Naive thymus-derived CD4-positive, alpha-beta T cell (primary cell): ENCODE measurements at regions not wholly inside any gene's neighbourhood (a gene's known extent, or its start where the extent isn't known, plus 50 kb on each side); places are given as distances from the start of the nearest gene placed in this dataset.

ENCODE experiments used
- ATAC-seq: fragments of 150-1000 bp; cut with Tn5 transposase; 2 replicates; pipeline ENCODE4 v1.10.0; 2021; ENCODE audit warnings: mild to moderate bottlenecking, moderate library complexity
- CTCF ChIA-PET: fragments of 350-600 bp; sonication (Branson Sonifier 250); formaldehyde crosslinking; loops from one replicate; lab custom pipeline; 2021; ENCODE audit warnings: antibody characterized with exemption; lab: Charles Lee
- POLR2A ChIA-PET: fragments of 350-600 bp; sonication (Branson Sonifier 250); formaldehyde crosslinking; loops from one replicate; lab custom pipeline; 2021; ENCODE audit warnings: antibody characterized with exemption, inconsistent platforms; lab: Charles Lee
- DNase-seq, 9 donors: peaks; one replicate each; pipeline versions ENCODE4 v3.0.0 to v3.0.0-alpha.2; 2020 to 2022; ENCODE audit warnings: mixed read lengths in 1 of 9
- H3K27ac ChIP-seq: one replicate; pipeline ENCODE4 v1.7.0; 2013; ENCODE audit warnings: mild to moderate bottlenecking, low read depth, low read length, moderate library complexity
- H3K27me3 ChIP-seq, 2 donors: one replicate each; pipeline ENCODE4 v1.7.0; 2013; ENCODE audit warnings: low read length in 2 of 2, mild to moderate bottlenecking in 2 of 2, moderate library complexity in 2 of 2; ENCODE audit not compliant: control insufficient read depth in 2 of 2, insufficient read depth in 2 of 2
- H3K36me3 ChIP-seq, 3 experiments: 1 replicate in 2 of 3; 2 replicates in 1 of 3; pipeline ENCODE4 v1.7.0; 2013; ENCODE audit warnings: low read length in 3 of 3, mild to moderate bottlenecking in 3 of 3, moderate library complexity in 1 of 3; ENCODE audit not compliant: insufficient read depth in 3 of 3, control insufficient read depth in 2 of 3
- H3K4me1 ChIP-seq, 2 donors: one replicate each; pipeline ENCODE4 v1.7.0; 2013; ENCODE audit warnings: low read length in 2 of 2, mild to moderate bottlenecking in 2 of 2, moderate library complexity in 1 of 2; ENCODE audit not compliant: control insufficient read depth in 2 of 2, insufficient read depth in 2 of 2
- H3K4me3 ChIP-seq: 2 replicates; pipeline ENCODE4 v1.7.0; 2013; ENCODE audit warnings: mild to moderate bottlenecking, low read length
- H3K9me3 ChIP-seq, 3 experiments: 1 replicate in 2 of 3; 2 replicates in 1 of 3; pipeline ENCODE4 v1.7.0; 2013; ENCODE audit warnings: low read length in 3 of 3; ENCODE audit not compliant: control insufficient read depth in 2 of 3
- H3K27ac Mint-ChIP-seq, 9 donors: one replicate each; pipeline ENCODE4 v1.8.0; 2020 to 2022; ENCODE audit warnings: mixed read lengths in 9 of 9, mild to moderate bottlenecking in 8 of 9, moderate library complexity in 5 of 9, inconsistent platforms in 2 of 9
- H3K27me3 Mint-ChIP-seq, 5 donors: one replicate each; pipeline ENCODE4 v1.8.0; 2021 to 2022; ENCODE audit warnings: mixed read lengths in 5 of 5, mild to moderate bottlenecking in 1 of 5
- H3K36me3 Mint-ChIP-seq, 5 donors: one replicate each; pipeline ENCODE4 v1.8.0; 2020 to 2022; ENCODE audit warnings: mixed read lengths in 5 of 5, mild to moderate bottlenecking in 3 of 5, inconsistent platforms in 1 of 5
- H3K4me1 Mint-ChIP-seq, 7 donors: one replicate each; pipeline ENCODE4 v1.8.0; 2020 to 2022; ENCODE audit warnings: mixed read lengths in 7 of 7, mild to moderate bottlenecking in 3 of 7, inconsistent platforms in 1 of 7
- H3K4me3 Mint-ChIP-seq, 10 donors: one replicate each; pipeline ENCODE4 v1.8.0; 2020 to 2022; ENCODE audit warnings: mild to moderate bottlenecking in 10 of 10, mixed read lengths in 10 of 10, moderate library complexity in 6 of 10, inconsistent platforms in 2 of 10
- H3K9me3 Mint-ChIP-seq, 11 donors: one replicate each; pipeline ENCODE4 v1.8.0; 2020 to 2022; ENCODE audit warnings: mixed read lengths in 11 of 11, mild to moderate bottlenecking in 4 of 11, inconsistent platforms in 1 of 11, moderate library complexity in 1 of 11
- intact Hi-C, 2 donors: fragments of 100-400 bp; cut with micrococcal nuclease; formaldehyde crosslinking; loops; one replicate each; pipeline ENCODE4 v1.15.1; 2023

GRCh38 chr6:139883776-139884175, 509.3 kb upstream of the CITED2 start:
- CTCF ChIA-PET, result no interaction called here
- Mint-ChIP-seq H3K4me1 (peaks cover 0 to 12% (median 2%) of the 10 kb centered on the region in 7 donors), H3K36me3 (no peaks in the 10 kb centered on the region), H3K27me3 (peaks cover 4 to 15% (median 15%) of the 10 kb centered on the region in 5 donors), H3K9me3 (no peaks in the 10 kb centered on the region), H3K4me3 (no peak overlapping the region), H3K27ac (no peak overlapping the region)
- no peaks in the 10 kb centered on the region for H3K4me1 ChIP-seq
- POLR2A ChIA-PET, result no interaction called here
- no peaks in the 10 kb centered on the region for H3K27me3 ChIP-seq
- no peaks in the 10 kb centered on the region for H3K36me3 ChIP-seq
- H3K9me3 ChIP-seq, result no peaks in the 10 kb centered on the region
- ATAC-seq (no peak), DNase-seq (no peak)
- intact Hi-C loops, result loop anchor here (5.0 kb wide), 2 partner anchors 511 to 1039 kb away; partner anchors contain the start of gene CITED2 (in 2 of the 2)
- H3K4me3 ChIP-seq, result no peak overlapping the region
- no peak overlapping the region for H3K27ac ChIP-seq

- no peak for DNase-seq
- POLR2A ChIA-PET, result no interaction called here
- intact Hi-C loops, result loop anchor here (5.0 kb wide), 2 partner anchors 511 to 1039 kb away; partner anchors contain the start of gene CITED2 (in 2 of the 2)
- H3K36me3 Mint-ChIP-seq, result no peaks in the 10 kb centered on the region
- Histone ChIP-seq H3K27me3 (no peaks in the 10 kb centered on the region), H3K9me3 (no peaks in the 10 kb centered on the region), H3K4me3 (no peak overlapping the region), H3K36me3 (no peaks in the 10 kb centered on the region), H3K27ac (no peak overlapping the region), H3K4me1 (no peaks in the 10 kb centered on the region)
- H3K27me3 Mint-ChIP-seq, result peaks cover 0 to 19% (median 15%) of the 10 kb centered on the region in 5 donors
- H3K4me3 Mint-ChIP-seq, result no peak overlapping the region
- no peak for ATAC-seq
- no peaks in the 10 kb centered on the region for H3K9me3 Mint-ChIP-seq
- CTCF ChIA-PET, result interaction anchor here (2.0 kb wide), 1 partner anchor 12 kb away, joined by 4 read pairs; no protein-coding TSS in a partner anchor
- peaks cover 0 to 12% (median 2%) of the 10 kb centered on the region in 7 donors for H3K4me1 Mint-ChIP-seq
- H3K27ac Mint-ChIP-seq, result no peak overlapping the region
These were observed 508.7 kb upstream of the CITED2 start for GRCh38 chr6:139882977-139883728.

- Histone ChIP-seq H3K4me3 (no peak overlapping the region), H3K4me1 (no peaks in the 10 kb centered on the region), H3K9me3 (no peaks in the 10 kb centered on the region), H3K27ac (no peak overlapping the region), H3K27me3 (no peaks in the 10 kb centered on the region), H3K36me3 (no peaks in the 10 kb centered on the region)
- Mint-ChIP-seq H3K4me3 (peak overlapping the region in 5 of 10 donors; percentile 5 to 41 (median 12)), H3K9me3 (no peaks in the 10 kb centered on the region), H3K27ac (peak overlapping the region in 3 of 9 donors; percentile 7 to 84 (median 22)), H3K4me1 (peaks cover 0 to 12% (median 2%) of the 10 kb centered on the region in 7 donors), H3K36me3 (no peaks in the 10 kb centered on the region), H3K27me3 (peaks cover 0 to 19% (median 13%) of the 10 kb centered on the region in 5 donors)
- ChIA-PET CTCF (interaction anchor here (2.0 kb wide), 1 partner anchor 13 kb away, joined by 4 read pairs; no protein-coding TSS in a partner anchor), POLR2A (no interaction called here)
- no peak for ATAC-seq
- no peak for DNase-seq
- intact Hi-C loops, result loop anchor here (5.0 kb wide), 2 partner anchors 510 to 1040 kb away; partner anchors contain the start of gene CITED2 (in 2 of the 2)
These were observed 507.8 kb upstream of the CITED2 start for GRCh38 chr6:139882234-139882633.

- no peaks in the 10 kb centered on the region for H3K27me3 ChIP-seq
- no peaks in the 10 kb centered on the region for H3K36me3 Mint-ChIP-seq
- H3K36me3 ChIP-seq, result no peaks in the 10 kb centered on the region
- peaks cover 0 to 12% (median 2%) of the 10 kb centered on the region in 7 donors for H3K4me1 Mint-ChIP-seq
- no peak overlapping the region for H3K4me3 ChIP-seq
- ChIA-PET CTCF (interaction anchor here (2.0 kb wide), 1 partner anchor 13 kb away, joined by 4 read pairs; no protein-coding TSS in a partner anchor), POLR2A (no interaction called here)
- H3K4me3 Mint-ChIP-seq, result peak overlapping the region in 3 of 10 donors; percentile 11 to 41 (median 34)
- no peaks in the 10 kb centered on the region for H3K9me3 ChIP-seq
- peak overlapping the region in 1 of 9 donors; percentile 22 for H3K27ac Mint-ChIP-seq
- H3K9me3 Mint-ChIP-seq, result no peaks in the 10 kb centered on the region
- intact Hi-C loops, result loop anchor here (1.0 to 5.0 kb wide), 3 partner anchors 509 to 1681 kb away; partner anchors contain the start of gene CITED2 (in 2 of the 2)
- no peak overlapping the region for H3K27ac ChIP-seq
- DNase-seq (peak in 5 of 9 donors; percentile 7 to 20 (median 14)), ATAC-seq (peak; percentile 58)
- peaks cover 0 to 19% (median 13%) of the 10 kb centered on the region in 5 donors for H3K27me3 Mint-ChIP-seq
- H3K4me1 ChIP-seq, result no peaks in the 10 kb centered on the region
These were observed 507.3 kb upstream of the CITED2 start for GRCh38 chr6:139881728-139882211.

DNA sequence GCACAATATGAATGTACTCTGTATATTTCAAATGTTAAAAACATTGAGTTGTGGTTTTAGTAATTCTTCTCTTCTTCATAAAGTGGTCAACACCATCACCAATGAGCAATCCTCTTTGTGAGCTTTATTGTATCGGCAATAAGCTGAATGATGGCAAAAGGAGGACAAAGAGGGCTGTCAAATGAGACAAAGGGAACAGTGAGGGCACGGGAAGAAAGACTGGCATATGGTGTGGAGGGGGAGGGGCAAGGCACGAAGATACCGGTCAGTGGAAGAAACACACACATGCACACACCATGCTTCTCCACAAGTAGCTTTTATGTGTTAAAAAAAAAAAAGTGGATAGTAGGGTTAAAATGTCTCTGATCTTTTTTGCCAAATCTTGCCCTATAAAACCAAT, 506.8 kb upstream of the CITED2 start:
- no peak overlapping the region for H3K27ac ChIP-seq
- H3K36me3 ChIP-seq, result no peaks in the 10 kb centered on the region
- CTCF ChIA-PET, result interaction anchor here (2.0 kb wide), 1 partner anchor 14 kb away, joined by 4 read pairs; no protein-coding TSS in a partner anchor
- no peaks in the 10 kb centered on the region for H3K9me3 ChIP-seq
- POLR2A ChIA-PET, result no interaction called here
- Mint-ChIP-seq H3K4me3 (no peak overlapping the region), H3K4me1 (peaks cover 0 to 12% (median 2%) of the 10 kb centered on the region in 7 donors), H3K36me3 (no peaks in the 10 kb centered on the region), H3K27ac (no peak overlapping the region), H3K27me3 (peaks cover 0 to 19% (median 13%) of the 10 kb centered on the region in 5 donors), H3K9me3 (no peaks in the 10 kb centered on the region)
- DNase-seq (no peak), ATAC-seq (no peak)
- no peaks in the 10 kb centered on the region for H3K27me3 ChIP-seq
- intact Hi-C loops, result loop anchor here (1.0 to 5.0 kb wide), 3 partner anchors 509 to 1681 kb away; partner anchors contain the start of gene CITED2 (in 2 of the 2)
- H3K4me1 ChIP-seq, result no peaks in the 10 kb centered on the region
- H3K4me3 ChIP-seq, result no peak overlapping the region

DNA sequence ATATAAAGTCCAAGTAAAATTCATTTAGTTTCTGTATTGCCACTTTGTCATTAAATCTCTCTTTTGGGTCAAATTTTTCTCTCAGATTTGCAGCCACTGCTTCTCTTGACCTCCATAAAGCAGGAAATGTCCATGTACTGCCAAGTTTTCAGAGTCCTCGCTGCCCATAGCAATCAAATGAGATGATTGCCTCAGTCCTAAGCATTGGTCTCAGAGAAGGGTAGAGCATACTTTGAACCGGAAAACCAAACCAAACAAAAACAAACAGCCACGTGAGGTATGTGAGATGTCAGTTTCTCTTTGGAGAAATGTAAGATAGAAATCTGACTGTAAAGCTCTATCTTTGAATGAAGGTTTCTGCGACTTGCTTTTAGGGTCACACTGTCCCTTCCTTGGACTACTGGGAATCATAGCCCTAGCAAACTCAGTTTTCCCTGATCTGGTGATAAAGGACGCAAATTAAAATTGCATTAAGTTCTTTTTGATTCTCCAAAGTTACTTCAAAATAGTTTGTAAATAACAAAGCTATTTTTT, 505.4 kb upstream of the CITED2 start:
- CTCF ChIA-PET, result interaction anchor here (0.8 kb wide), 2 partner anchors 8 to 10 kb away, joined by 3 to 4 read pairs; no protein-coding TSS in a partner anchor
- intact Hi-C loops, result loop anchor here (5.0 kb wide), 2 partner anchors 508 to 1042 kb away; partner anchors contain the start of gene CITED2 (in 2 of the 2)
- POLR2A ChIA-PET, result no interaction called here

More for the DNA sequence above, 505.4 kb upstream of the CITED2 start:
- Mint-ChIP-seq H3K27ac (no peak overlapping the region), H3K27me3 (peaks cover 0 to 24% (median 19%) of the 10 kb centered on the region in 5 donors), H3K4me3 (no peak overlapping the region), H3K36me3 (no peaks in the 10 kb centered on the region), H3K9me3 (no peaks in the 10 kb centered on the region), H3K4me1 (peaks cover 0 to 12% (median 2%) of the 10 kb centered on the region in 7 donors)
- Histone ChIP-seq H3K27me3 (no peaks in the 10 kb centered on the region), H3K27ac (no peak overlapping the region), H3K9me3 (no peaks in the 10 kb centered on the region), H3K36me3 (no peaks in the 10 kb centered on the region), H3K4me1 (no peaks in the 10 kb centered on the region), H3K4me3 (no peak overlapping the region)
- ATAC-seq (no peak), DNase-seq (no peak)
